Activated CD4-positive, alpha-beta T cell treated with anti-CD3 and anti-CD28 coated beads, Interleukin-2, Interleukin-4, amounts not matched to agents 100 ng/mL and 50 ng/mL, durations not matched to agents 16 hours and 8 hours (primary cell): ENCODE measurements at regions not wholly inside any gene's neighbourhood (a gene's known extent, or its start where the extent isn't known, plus 50 kb on each side); places are given as distances from the start of the nearest gene placed in this dataset.

Experiments used
- DNase-seq: peaks from one replicate; pipeline ENCODE4 v3.0.0-alpha.2; 2020; ENCODE audit warnings: low spot score

GRCh38 chr6:166751051-166751595 is 124.1 kb upstream of the RPS6KA2 start:
- no peak for DNase-seq

- no peak for DNase-seq
Observed at GRCh38 chr6:166750108-166750793, 123.2 kb upstream of the RPS6KA2 start.

GRCh38 chr6:166749666-166750065 is 122.6 kb upstream of the RPS6KA2 start:
- DNase-seq, result no peak

- DNase-seq, result no peak
Observed at GRCh38 chr6:166747644-166748595, 120.9 kb upstream of the RPS6KA2 start.

- DNase-seq, result no peak
Observed at GRCh38 chr6:166745801-166746668, 119.0 kb upstream of the RPS6KA2 start.

- DNase-seq, result no peak
Observed at GRCh38 chr6:166744223-166745134, 117.4 kb upstream of the RPS6KA2 start.

- DNase-seq, result no peak
Observed at GRCh38 chr6:166743406-166744222, 116.6 kb upstream of the RPS6KA2 start.

GRCh38 chr6:166742981-166743380 is 115.9 kb upstream of the RPS6KA2 start:
- DNase-seq, result no peak

GRCh38 chr6:166739976-166740318 is 112.9 kb upstream of the RPS6KA2 start:
- DNase-seq, result no peak

GRCh38 chr6:166739117-166739975 is 112.3 kb upstream of the RPS6KA2 start:
- no peak for DNase-seq

- DNase-seq, result no peak
Observed at GRCh38 chr6:166738386-166739116, 111.5 kb upstream of the RPS6KA2 start.

GRCh38 chr6:166737261-166737660 is 110.2 kb upstream of the RPS6KA2 start:
- no peak for DNase-seq

- no peak for DNase-seq
Observed at GRCh38 chr6:166736634-166737033, 109.6 kb upstream of the RPS6KA2 start.

GRCh38 chr6:166733900-166734299 is 106.8 kb upstream of the RPS6KA2 start:
- DNase-seq, result no peak

- DNase-seq, result no peak
Observed at GRCh38 chr6:166729658-166730057, 102.6 kb upstream of the RPS6KA2 start.

GRCh38 chr6:166728884-166729530 is 102.0 kb upstream of the RPS6KA2 start:
- no peak for DNase-seq

- DNase-seq, result no peak
Observed at GRCh38 chr6:166726201-166726600, 99.2 kb upstream of the RPS6KA2 start.

- no peak for DNase-seq
Observed at GRCh38 chr6:166725571-166725970, 98.5 kb upstream of the RPS6KA2 start.
